ENCODE measurements at regions not wholly inside any gene's neighbourhood (a gene's known extent, or its start where the extent isn't known, plus 50 kb on each side); places are given as distances from the start of the nearest gene placed in this dataset.

GRCh38 chr3:67288466-67289106 lies 290.5 kb downstream of the KBTBD8 start:
- TF ChIP-seq EZH2 (IDR thresholded peaks at IDR 0.05; ENCODE audit: borderline replicate concordance, insufficient read depth, low read length, poor library complexity, severe bottlenecking): no peak
- TF ChIP-seq EP300 (conservative IDR thresholded peaks at IDR 0.05; ENCODE audit: poor library complexity, severe bottlenecking): no peak
- no peak for TF ChIP-seq SMC3 (conservative IDR thresholded peaks at IDR 0.05; ENCODE audit: poor library complexity)
- no peak for TF ChIP-seq CTCF (IDR thresholded peaks at IDR 0.05; ENCODE audit: poor library complexity, severe bottlenecking)
- TF ChIP-seq POLR2AphosphoS5 (IDR thresholded peaks at IDR 0.05): no peak
- no peak for TF ChIP-seq MXI1 (conservative IDR thresholded peaks at IDR 0.05; ENCODE audit: poor library complexity, severe bottlenecking)
- no peak for TF ChIP-seq REST (IDR thresholded peaks at IDR 0.05; ENCODE audit: borderline replicate concordance)
- TF ChIP-seq RAD21 (conservative IDR thresholded peaks at IDR 0.05): no peak
- no peak for TF ChIP-seq TAF1 (IDR thresholded peaks at IDR 0.05; ENCODE audit: low read depth)
- H3K79me2 ChIP-seq (replicated peaks; ENCODE audit: insufficient read depth, low read length): no peaks in the 10 kb centered on the region
- H3K4me3 ChIP-seq (ENCODE audit: low read length): no peak overlapping the region
- no peak overlapping the region for H3K4me2 ChIP-seq (ENCODE audit: low read length)
- no peaks in the 10 kb centered on the region for H3K36me3 ChIP-seq (ENCODE audit: insufficient read depth, low read length)
- H4K20me1 ChIP-seq (ENCODE audit: insufficient read depth): no peaks in the 10 kb centered on the region
- H3K9me2 ChIP-seq (ENCODE audit: insufficient read depth, low read length): no peaks in the 10 kb centered on the region
- H2AFZ ChIP-seq (ENCODE audit: low read depth, low read length): no peak overlapping the region
- no peak overlapping the region for H3K27ac ChIP-seq (ENCODE audit: low read length)
- no peaks in the 10 kb centered on the region for H3K9me3 ChIP-seq (ENCODE audit: low read length)
- no peaks in the 10 kb centered on the region for H3F3A ChIP-seq (ENCODE audit: insufficient read depth, low read length, poor library complexity, severe bottlenecking)
- no peak overlapping the region for H3K9ac ChIP-seq (ENCODE audit: low read length)
- no peaks in the 10 kb centered on the region for H3K27me3 ChIP-seq (ENCODE audit: insufficient read depth, low read depth, low read length)

GRCh38 chr3:67289626-67290025 lies 291.5 kb downstream of the KBTBD8 start:
- no peak for TF ChIP-seq REST (IDR thresholded peaks at IDR 0.05; ENCODE audit: borderline replicate concordance)
- TF ChIP-seq POLR2AphosphoS5 (IDR thresholded peaks at IDR 0.05): no peak
- TF ChIP-seq CTCF (IDR thresholded peaks at IDR 0.05; ENCODE audit: poor library complexity, severe bottlenecking): no peak
- no peak for TF ChIP-seq EZH2 (IDR thresholded peaks at IDR 0.05; ENCODE audit: borderline replicate concordance, insufficient read depth, low read length, poor library complexity, severe bottlenecking)
- H3F3A ChIP-seq (ENCODE audit: insufficient read depth, low read length, poor library complexity, severe bottlenecking): no peaks in the 10 kb centered on the region
- H3K4me3 ChIP-seq (ENCODE audit: low read length): no peak overlapping the region
- no peak overlapping the region for H3K4me2 ChIP-seq (ENCODE audit: low read length)
- H3K36me3 ChIP-seq (ENCODE audit: insufficient read depth, low read length): no peaks in the 10 kb centered on the region
- no peaks in the 10 kb centered on the region for H3K9me3 ChIP-seq (ENCODE audit: low read length)
- no peaks in the 10 kb centered on the region for H3K79me2 ChIP-seq (replicated peaks; ENCODE audit: insufficient read depth, low read length)
- H3K9me2 ChIP-seq (ENCODE audit: insufficient read depth, low read length): no peaks in the 10 kb centered on the region
- H3K27me3 ChIP-seq (ENCODE audit: insufficient read depth, low read depth, low read length): no peaks in the 10 kb centered on the region
- H3K9ac ChIP-seq (ENCODE audit: low read length): no peak overlapping the region
- H3K27ac ChIP-seq (ENCODE audit: low read length): no peak overlapping the region
- no peak overlapping the region for H2AFZ ChIP-seq (ENCODE audit: low read depth, low read length)
- no peaks in the 10 kb centered on the region for H4K20me1 ChIP-seq (ENCODE audit: insufficient read depth)

Data from neural cell (in vitro differentiated cells).